ENCODE measurements at regions not wholly inside any gene's neighbourhood (a gene's known extent, or its start where the extent isn't known, plus 50 kb on each side); places are given as distances from the start of the nearest gene placed in this dataset.

DNA sequence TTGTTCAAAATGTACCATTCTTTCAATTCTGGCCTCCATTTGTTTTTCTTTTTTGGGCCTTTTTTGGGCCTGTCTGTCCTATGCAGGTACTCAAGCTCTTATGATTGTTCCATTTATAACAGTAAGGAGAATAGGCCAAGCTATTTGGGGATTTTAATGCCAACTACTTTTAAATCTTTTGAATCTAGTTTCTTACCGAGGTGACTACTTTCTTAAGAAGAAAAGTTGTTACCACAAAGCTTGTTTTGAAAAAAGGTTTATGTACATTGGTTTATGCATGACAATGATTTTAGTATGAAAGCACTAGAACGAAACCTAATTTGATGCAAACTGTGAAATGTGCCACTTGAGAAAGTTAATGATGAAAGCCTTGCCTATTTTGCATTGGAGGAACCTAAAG, 98.3 kb upstream of the MTHFD1L start:
- H3K4me3 Mint-ChIP-seq: no peak overlapping the region
- ATAC-seq (no peak), DNase-seq (ENCODE audit: low spot score) (no peak)
- no peaks in the 10 kb centered on the region for H3K36me3 Mint-ChIP-seq
- peaks cover 27% of the 10 kb centered on the region for H3K4me1 Mint-ChIP-seq
- CTCF ChIA-PET: interaction anchor here (0.8 to 1.5 kb wide), 3 partner anchors 51 to 414 kb away, joined by 3 to 5 read pairs (median 4); no protein-coding TSS in a partner anchor
- POLR2A ChIA-PET: interaction anchor here (0.7 kb wide), 1 partner anchor 168 kb away, joined by 3 read pairs; no protein-coding TSS in a partner anchor
- no peaks in the 10 kb centered on the region for H3K27me3 Mint-ChIP-seq (ENCODE audit: low read depth)
- H3K9me3 Mint-ChIP-seq: no peaks in the 10 kb centered on the region
- H3K27ac Mint-ChIP-seq: no peak overlapping the region
- TF ChIP-seq, protein P1, sequence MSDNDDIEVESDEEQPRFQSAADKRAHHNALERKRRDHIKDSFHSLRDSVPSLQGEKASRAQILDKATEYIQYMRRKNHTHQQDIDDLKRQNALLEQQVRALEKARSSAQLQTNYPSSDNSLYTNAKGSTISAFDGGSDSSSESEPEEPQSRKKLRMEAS (CRISPR knock-in tag; IDR thresholded peaks at IDR 0.05): no peak
- TF ChIP-seq ZNF121 (CRISPR knock-in tag; IDR thresholded peaks at IDR 0.05) (no peak), SP1 (CRISPR knock-in tag; conservative IDR thresholded peaks at IDR 0.05) (no peak), RORB (CRISPR knock-in tag; IDR thresholded peaks at IDR 0.05) (no peak), ATF1 (CRISPR knock-in tag; IDR thresholded peaks at IDR 0.05) (no peak), ZNF671 (CRISPR knock-in tag; IDR thresholded peaks at IDR 0.05) (no peak), CREB1 (CRISPR knock-in tag; IDR thresholded peaks at IDR 0.05) (no peak)
- TF ChIP-seq, protein P2, sequence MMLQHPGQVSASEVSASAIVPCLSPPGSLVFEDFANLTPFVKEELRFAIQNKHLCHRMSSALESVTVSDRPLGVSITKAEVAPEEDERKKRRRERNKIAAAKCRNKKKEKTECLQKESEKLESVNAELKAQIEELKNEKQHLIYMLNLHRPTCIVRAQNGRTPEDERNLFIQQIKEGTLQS (CRISPR knock-in tag; conservative IDR thresholded peaks at IDR 0.05): no peak
- TF ChIP-seq, protein P3, sequence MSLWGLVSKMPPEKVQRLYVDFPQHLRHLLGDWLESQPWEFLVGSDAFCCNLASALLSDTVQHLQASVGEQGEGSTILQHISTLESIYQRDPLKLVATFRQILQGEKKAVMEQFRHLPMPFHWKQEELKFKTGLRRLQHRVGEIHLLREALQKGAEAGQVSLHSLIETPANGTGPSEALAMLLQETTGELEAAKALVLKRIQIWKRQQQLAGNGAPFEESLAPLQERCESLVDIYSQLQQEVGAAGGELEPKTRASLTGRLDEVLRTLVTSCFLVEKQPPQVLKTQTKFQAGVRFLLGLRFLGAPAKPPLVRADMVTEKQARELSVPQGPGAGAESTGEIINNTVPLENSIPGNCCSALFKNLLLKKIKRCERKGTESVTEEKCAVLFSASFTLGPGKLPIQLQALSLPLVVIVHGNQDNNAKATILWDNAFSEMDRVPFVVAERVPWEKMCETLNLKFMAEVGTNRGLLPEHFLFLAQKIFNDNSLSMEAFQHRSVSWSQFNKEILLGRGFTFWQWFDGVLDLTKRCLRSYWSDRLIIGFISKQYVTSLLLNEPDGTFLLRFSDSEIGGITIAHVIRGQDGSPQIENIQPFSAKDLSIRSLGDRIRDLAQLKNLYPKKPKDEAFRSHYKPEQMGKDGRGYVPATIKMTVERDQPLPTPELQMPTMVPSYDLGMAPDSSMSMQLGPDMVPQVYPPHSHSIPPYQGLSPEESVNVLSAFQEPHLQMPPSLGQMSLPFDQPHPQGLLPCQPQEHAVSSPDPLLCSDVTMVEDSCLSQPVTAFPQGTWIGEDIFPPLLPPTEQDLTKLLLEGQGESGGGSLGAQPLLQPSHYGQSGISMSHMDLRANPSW (CRISPR knock-in tag; conservative IDR thresholded peaks at IDR 0.05; ENCODE audit: low read depth): no peak

- Mint-ChIP-seq H3K4me1 (peaks cover 27% of the 10 kb centered on the region), H3K27ac (no peak overlapping the region; the same call in 1 of the 2 replicates), H3K27me3 (ENCODE audit: low read depth) (no peaks in the 10 kb centered on the region), H3K9me3 (peaks cover under 1% of the 10 kb centered on the region; the same call in 1 of the 2 replicates), H3K4me3 (no peak overlapping the region), H3K36me3 (no peaks in the 10 kb centered on the region)
- ATAC-seq: peak; percentile 57; the same call in 1 of the 2 replicates
- TF ChIP-seq JUN (CRISPR knock-in tag; IDR thresholded peaks at IDR 0.05): no peak
- TF ChIP-seq ZNF121 (CRISPR knock-in tag; IDR thresholded peaks at IDR 0.05): no peak
- no peak for TF ChIP-seq ZNF396 (CRISPR knock-in tag; IDR thresholded peaks at IDR 0.05; ENCODE audit: borderline replicate concordance)
- no peak for TF ChIP-seq NFE2L1 (CRISPR knock-in tag; IDR thresholded peaks at IDR 0.05)
- no peak for TF ChIP-seq ELF4 (CRISPR knock-in tag; IDR thresholded peaks at IDR 0.05; ENCODE audit: low read depth)
- no peak for TF ChIP-seq ATF6 (CRISPR knock-in tag; IDR thresholded peaks at IDR 0.05)
- TF ChIP-seq, protein P4, sequence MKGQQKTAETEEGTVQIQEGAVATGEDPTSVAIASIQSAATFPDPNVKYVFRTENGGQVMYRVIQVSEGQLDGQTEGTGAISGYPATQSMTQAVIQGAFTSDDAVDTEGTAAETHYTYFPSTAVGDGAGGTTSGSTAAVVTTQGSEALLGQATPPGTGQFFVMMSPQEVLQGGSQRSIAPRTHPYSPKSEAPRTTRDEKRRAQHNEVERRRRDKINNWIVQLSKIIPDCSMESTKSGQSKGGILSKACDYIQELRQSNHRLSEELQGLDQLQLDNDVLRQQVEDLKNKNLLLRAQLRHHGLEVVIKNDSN (CRISPR knock-in tag; IDR thresholded peaks at IDR 0.05): no peak
- no peak for TF ChIP-seq NFYB (CRISPR knock-in tag; conservative IDR thresholded peaks at IDR 0.05; ENCODE audit: low read depth)
- TF ChIP-seq, protein P5, sequence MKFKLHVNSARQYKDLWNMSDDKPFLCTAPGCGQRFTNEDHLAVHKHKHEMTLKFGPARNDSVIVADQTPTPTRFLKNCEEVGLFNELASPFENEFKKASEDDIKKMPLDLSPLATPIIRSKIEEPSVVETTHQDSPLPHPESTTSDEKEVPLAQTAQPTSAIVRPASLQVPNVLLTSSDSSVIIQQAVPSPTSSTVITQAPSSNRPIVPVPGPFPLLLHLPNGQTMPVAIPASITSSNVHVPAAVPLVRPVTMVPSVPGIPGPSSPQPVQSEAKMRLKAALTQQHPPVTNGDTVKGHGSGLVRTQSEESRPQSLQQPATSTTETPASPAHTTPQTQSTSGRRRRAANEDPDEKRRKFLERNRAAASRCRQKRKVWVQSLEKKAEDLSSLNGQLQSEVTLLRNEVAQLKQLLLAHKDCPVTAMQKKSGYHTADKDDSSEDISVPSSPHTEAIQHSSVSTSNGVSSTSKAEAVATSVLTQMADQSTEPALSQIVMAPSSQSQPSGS (CRISPR knock-in tag; IDR thresholded peaks at IDR 0.05; ENCODE audit: borderline replicate concordance, low read depth): no peak
- no peak for TF ChIP-seq IRF1 (CRISPR knock-in tag; IDR thresholded peaks at IDR 0.05)
- no peak for TF ChIP-seq MYBL2 (CRISPR knock-in tag; IDR thresholded peaks at IDR 0.05)
- no peak for TF ChIP-seq ZNF232 (CRISPR knock-in tag; IDR thresholded peaks at IDR 0.05)
- TF ChIP-seq, protein P6, sequence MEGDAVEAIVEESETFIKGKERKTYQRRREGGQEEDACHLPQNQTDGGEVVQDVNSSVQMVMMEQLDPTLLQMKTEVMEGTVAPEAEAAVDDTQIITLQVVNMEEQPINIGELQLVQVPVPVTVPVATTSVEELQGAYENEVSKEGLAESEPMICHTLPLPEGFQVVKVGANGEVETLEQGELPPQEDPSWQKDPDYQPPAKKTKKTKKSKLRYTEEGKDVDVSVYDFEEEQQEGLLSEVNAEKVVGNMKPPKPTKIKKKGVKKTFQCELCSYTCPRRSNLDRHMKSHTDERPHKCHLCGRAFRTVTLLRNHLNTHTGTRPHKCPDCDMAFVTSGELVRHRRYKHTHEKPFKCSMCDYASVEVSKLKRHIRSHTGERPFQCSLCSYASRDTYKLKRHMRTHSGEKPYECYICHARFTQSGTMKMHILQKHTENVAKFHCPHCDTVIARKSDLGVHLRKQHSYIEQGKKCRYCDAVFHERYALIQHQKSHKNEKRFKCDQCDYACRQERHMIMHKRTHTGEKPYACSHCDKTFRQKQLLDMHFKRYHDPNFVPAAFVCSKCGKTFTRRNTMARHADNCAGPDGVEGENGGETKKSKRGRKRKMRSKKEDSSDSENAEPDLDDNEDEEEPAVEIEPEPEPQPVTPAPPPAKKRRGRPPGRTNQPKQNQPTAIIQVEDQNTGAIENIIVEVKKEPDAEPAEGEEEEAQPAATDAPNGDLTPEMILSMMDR (IDR thresholded peaks at IDR 0.05): no peak
- no peak for TF ChIP-seq OVOL2 (CRISPR knock-in tag; IDR thresholded peaks at IDR 0.05; ENCODE audit: borderline replicate concordance)
- TF ChIP-seq ATF1 (CRISPR knock-in tag; IDR thresholded peaks at IDR 0.05): no peak
- TF ChIP-seq GTF2I (CRISPR knock-in tag; conservative IDR thresholded peaks at IDR 0.05): no peak
- TF ChIP-seq JAZF1 (CRISPR knock-in tag; IDR thresholded peaks at IDR 0.05): no peak
- TF ChIP-seq, protein P7, sequence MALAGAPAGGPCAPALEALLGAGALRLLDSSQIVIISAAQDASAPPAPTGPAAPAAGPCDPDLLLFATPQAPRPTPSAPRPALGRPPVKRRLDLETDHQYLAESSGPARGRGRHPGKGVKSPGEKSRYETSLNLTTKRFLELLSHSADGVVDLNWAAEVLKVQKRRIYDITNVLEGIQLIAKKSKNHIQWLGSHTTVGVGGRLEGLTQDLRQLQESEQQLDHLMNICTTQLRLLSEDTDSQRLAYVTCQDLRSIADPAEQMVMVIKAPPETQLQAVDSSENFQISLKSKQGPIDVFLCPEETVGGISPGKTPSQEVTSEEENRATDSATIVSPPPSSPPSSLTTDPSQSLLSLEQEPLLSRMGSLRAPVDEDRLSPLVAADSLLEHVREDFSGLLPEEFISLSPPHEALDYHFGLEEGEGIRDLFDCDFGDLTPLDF (CRISPR knock-in tag; IDR thresholded peaks at IDR 0.05): no peak
- CTCF ChIA-PET: interaction anchor here (0.6 to 1.5 kb wide), 5 partner anchors 50 to 1888 kb away, joined by 3 to 5 read pairs (median 3); no protein-coding TSS in a partner anchor
- POLR2A ChIA-PET: no interaction called here
- peak; percentile 21 for DNase-seq (ENCODE audit: low spot score)
These were observed 97.9 kb upstream of the MTHFD1L start for GRCh38 chr6:150767571-150768018.
